Panc1 (cell line): ENCODE measurements at regions not wholly inside any gene's neighbourhood (a gene's known extent, or its start where the extent isn't known, plus 50 kb on each side); places are given as distances from the start of the nearest gene placed in this dataset.

Source experiments
- ATAC-seq: fragments of 200-7000 bp; cut with Tn5 transposase; 2 replicates; pipeline ENCODE4 v1.9.1; 2020; ENCODE audit warnings: mild to moderate bottlenecking, moderate library complexity
- BruUV-seq: library from RNA; stranded (reverse); fragments of 400-500 nt; replicated peaks from 2 replicates; lab custom pipeline; 2021; lab: Mats Ljungman, UMichigan
- CTCF ChIA-PET: fragments of 300-600 bp; sonication (Branson Sonifier 250); formaldehyde crosslinking; loops from one replicate; lab custom pipeline; 2022; ENCODE audit warnings: antibody characterized with exemption; lab: Charles Lee
- POLR2A ChIA-PET: fragments of 300-600 bp; sonication (Branson Sonifier 250); formaldehyde crosslinking; loops from one replicate; lab custom pipeline; 2022; ENCODE audit warnings: antibody characterized with exemption; lab: Charles Lee
- DNase-seq: peaks from one replicate; pipeline ENCODE4 v3.0.0-alpha.2; 2010; ENCODE audit warnings: low read depth, low spot score
- H3K27ac ChIP-seq: 2 replicates; pipeline ENCODE4 v1.5.1; 2011; ENCODE audit warnings: mild to moderate bottlenecking, low read length, inconsistent platforms
- H3K27me3 ChIP-seq: fragments of 200-500 bp; sonication (Bioruptor generic); 2 replicates; pipeline ENCODE4 v1.6.0; 2014; ENCODE audit warnings: low read length, inconsistent platforms; ENCODE audit not compliant: control insufficient read depth, insufficient read depth
- H3K36me3 ChIP-seq: fragments of 200-500 bp; sonication (Bioruptor generic); 2 replicates; pipeline ENCODE4 v1.5.1; 2014; ENCODE audit warnings: inconsistent platforms, mild to moderate bottlenecking, low read length, moderate library complexity; ENCODE audit not compliant: control insufficient read depth, insufficient read depth
- H3K4me1 ChIP-seq: 2 replicates; pipeline ENCODE4 v1.5.1; 2011; ENCODE audit warnings: inconsistent platforms, mild to moderate bottlenecking, low read length, moderate library complexity; ENCODE audit not compliant: control insufficient read depth, insufficient read depth
- H3K4me3 ChIP-seq, 2 experiments: 2 replicates each; pipeline ENCODE4 v1.5.1; 2011 to 2012; ENCODE audit warnings: low read depth in 2 of 2, low read length in 2 of 2, mild to moderate bottlenecking in 2 of 2, inconsistent platforms in 1 of 2, moderate library complexity in 1 of 2
- H3K9me3 ChIP-seq: fragments of 200-500 bp; sonication (Bioruptor generic); 2 replicates; pipeline ENCODE4 v1.5.1; 2014; ENCODE audit warnings: low read depth, mild to moderate bottlenecking, inconsistent platforms, low read length, moderate library complexity; ENCODE audit not compliant: control insufficient read depth, insufficient read depth
- CTCF ChIP-seq: fragments of 450-650 bp; IDR thresholded peaks from 2 replicates; pipeline ENCODE4 v1.5.1; 2017; ENCODE audit warnings: mild to moderate bottlenecking
- POLR2AphosphoS5 ChIP-seq: IDR thresholded peaks from 2 replicates; pipeline ENCODE4 v1.6.1; 2012; ENCODE audit warnings: mild to moderate bottlenecking, low read depth, low read length, moderate library complexity
- REST ChIP-seq, 2 experiments: IDR thresholded peaks; 2 replicates each; pipeline ENCODE4 v1.6.1; 2011 to 2012; ENCODE audit warnings: low read depth in 2 of 2, control low read depth in 1 of 2, low read length in 1 of 2, mild to moderate bottlenecking in 1 of 2, moderate library complexity in 1 of 2; ENCODE audit not compliant: insufficient read depth in 1 of 2
- SIN3A ChIP-seq: IDR thresholded peaks from 2 replicates; pipeline ENCODE4 v1.6.1; 2012; ENCODE audit warnings: low read depth, mild to moderate bottlenecking, low read length, moderate library complexity, borderline replicate concordance; ENCODE audit not compliant: insufficient read depth
- TCF7L2 ChIP-seq: IDR thresholded peaks from 2 replicates; pipeline ENCODE4 v1.6.1; 2011; ENCODE audit warnings: mild to moderate bottlenecking, low read depth, low read length, inconsistent platforms
- in situ Hi-C: cut with HindIII; loops from 2 replicates; pipeline ENCODE4 v1.10.0; 2016; ENCODE audit warnings: low sequenced_read_pairs, low pct_unique_long_range_greater_than_20kb
- intact Hi-C: fragments of 100-400 bp; cut with micrococcal nuclease; formaldehyde crosslinking; loops from one replicate; pipeline ENCODE4 v1.10.0; 2022; ENCODE audit not compliant: unreplicated experiment

- no peak overlapping the region for H3K27ac ChIP-seq
- no peaks in the 10 kb centered on the region for H3K36me3 ChIP-seq
- BruUV-seq, result no TSS peak
- in situ Hi-C loops (no loop called here), intact Hi-C loops (no loop called here)
- ChIA-PET POLR2A (no interaction called here), CTCF (interaction anchor here (0.6 kb wide), 1 partner anchor 126 kb away, joined by 4 read pairs; no protein-coding TSS in a partner anchor)
- H3K4me1 ChIP-seq, result no peaks in the 10 kb centered on the region
- DNase-seq (no peak), ATAC-seq (no peak)
- no peak overlapping the region for H3K4me3 ChIP-seq
- no peaks in the 10 kb centered on the region for H3K9me3 ChIP-seq
- no peak for TF ChIP-seq SIN3A
- TF ChIP-seq POLR2AphosphoS5, result no peak
- TF ChIP-seq CTCF, result no peak
- H3K27me3 ChIP-seq, result no peaks in the 10 kb centered on the region
Measured at GRCh38 chr1:112267929-112268328, 128.1 kb upstream of the CTTNBP2NL start.

- TF ChIP-seq POLR2AphosphoS5, result no peak
- no peak for TF ChIP-seq TCF7L2
- Histone ChIP-seq H3K36me3 (no peaks in the 10 kb centered on the region), H3K27me3 (no peaks in the 10 kb centered on the region), H3K27ac (no peak overlapping the region), H3K9me3 (no peaks in the 10 kb centered on the region), H3K4me1 (no peaks in the 10 kb centered on the region), H3K4me3 (no peak overlapping the region)
- POLR2A ChIA-PET, result no interaction called here
- in situ Hi-C loops, result no loop called here
- CTCF ChIA-PET, result no interaction called here
- no peak for ATAC-seq
- no peak for DNase-seq
- intact Hi-C loops, result no loop called here
- no TSS peak for BruUV-seq
Measured at GRCh38 chr1:112268408-112268807, 127.6 kb upstream of the CTTNBP2NL start.

GRCh38 chr1:112271270-112271669 lies 124.7 kb upstream of the CTTNBP2NL start:
- Histone ChIP-seq H3K36me3 (no peaks in the 10 kb centered on the region), H3K27ac (no peak overlapping the region), H3K9me3 (no peaks in the 10 kb centered on the region), H3K4me3 (no peak overlapping the region), H3K27me3 (no peaks in the 10 kb centered on the region), H3K4me1 (no peaks in the 10 kb centered on the region)
- intact Hi-C loops (no loop called here), in situ Hi-C loops (no loop called here)
- TF ChIP-seq CTCF (no peak), TCF7L2 (no peak), REST (IDR thresholded peaks at IDR 0.05; ENCODE audit: insufficient read depth in 1 of 2, low read depth in 2 of 2, low read length in 1 of 2) (no peak), SIN3A (no peak), POLR2AphosphoS5 (no peak)
- no peak for DNase-seq
- ChIA-PET POLR2A (no interaction called here), CTCF (no interaction called here)
- no peak for ATAC-seq
- no TSS peak for BruUV-seq
